ENCODE measurements at regions not wholly inside any gene's neighbourhood (a gene's known extent, or its start where the extent isn't known, plus 50 kb on each side); places are given as distances from the start of the nearest gene placed in this dataset.

- H3K4me2 ChIP-seq (ENCODE audit: control insufficient read depth, extremely low read depth, insufficient read depth, low read depth, low read length): no peak overlapping the region
- DNase-seq (ENCODE audit: low read depth, low spot score): no peak
- dilution Hi-C loops (cut with MboI; ENCODE audit: extremely low pct_ligation_motif_present, low sequenced_read_pairs): no loop called here
- H3K9me3 ChIP-seq (ENCODE audit: control insufficient read depth, low read depth, low read length): peaks cover 2% of the 10 kb centered on the region
- H3K27ac ChIP-seq (ENCODE audit: control insufficient read depth, insufficient read depth, low read length): no peak overlapping the region
- no peak overlapping the region for H2AFZ ChIP-seq (ENCODE audit: control insufficient read depth, low read length)
- H3K36me3 ChIP-seq (ENCODE audit: control insufficient read depth in 2 of 2, extremely low read depth in 1 of 2, insufficient read depth in 2 of 2, low read length in 2 of 2): no peaks in the 10 kb centered on the region
- no peak overlapping the region for H3K4me3 ChIP-seq (ENCODE audit: control insufficient read depth in 2 of 3, extremely low read depth in 1 of 3, insufficient read depth in 2 of 3, low read depth in 1 of 3, low read length in 3 of 3)
- TF ChIP-seq CTCF (optimal IDR thresholded peaks at IDR 0.05 in 1 of 3, IDR thresholded peaks at IDR 0.05 in 1 of 3, conservative IDR thresholded peaks at IDR 0.05 in 1 of 3; ENCODE audit: extremely low read depth in 1 of 3, insufficient read depth in 2 of 3, low read length in 3 of 3) (no peak), EZH2 (IDR thresholded peaks at IDR 0.05; ENCODE audit: low read length) (no peak)
- H3K9me1 ChIP-seq (ENCODE audit: control insufficient read depth, extremely low read depth, insufficient read depth, low read length): no peaks in the 10 kb centered on the region
- H3K9ac ChIP-seq (ENCODE audit: control insufficient read depth, extremely low read depth, insufficient read depth, low read length): no peak overlapping the region
- H3K79me2 ChIP-seq (ENCODE audit: control insufficient read depth, insufficient read depth, low read length): no peaks in the 10 kb centered on the region
- no peak for FAIRE-seq
- H4K20me1 ChIP-seq (ENCODE audit: control insufficient read depth, extremely low read depth, insufficient read depth, low read length): no peaks in the 10 kb centered on the region
- H3K4me1 ChIP-seq (ENCODE audit: control insufficient read depth, extremely low read depth, insufficient read depth, low read length): no peaks in the 10 kb centered on the region
- no peaks in the 10 kb centered on the region for H3K27me3 ChIP-seq (ENCODE audit: control insufficient read depth, extremely low read depth, insufficient read depth, low read length)
Measured at GRCh38 chr16:73364413-73364812, 316.5 kb upstream of the ZFHX3 start.

GRCh38 chr16:73361061-73361460 lies 313.1 kb upstream of the ZFHX3 start:
- Histone ChIP-seq H3K27me3 (ENCODE audit: control insufficient read depth, extremely low read depth, insufficient read depth, low read length) (no peaks in the 10 kb centered on the region), H3K9ac (ENCODE audit: control insufficient read depth, extremely low read depth, insufficient read depth, low read length) (no peak overlapping the region), H4K20me1 (ENCODE audit: control insufficient read depth, extremely low read depth, insufficient read depth, low read length) (no peaks in the 10 kb centered on the region), H3K79me2 (ENCODE audit: control insufficient read depth, insufficient read depth, low read length) (no peaks in the 10 kb centered on the region), H3K9me3 (ENCODE audit: control insufficient read depth, low read depth, low read length) (peaks cover 2% of the 10 kb centered on the region), H3K4me2 (ENCODE audit: control insufficient read depth, extremely low read depth, insufficient read depth, low read depth, low read length) (no peak overlapping the region), H3K4me1 (ENCODE audit: control insufficient read depth, extremely low read depth, insufficient read depth, low read length) (no peaks in the 10 kb centered on the region), H3K4me3 (ENCODE audit: control insufficient read depth in 2 of 3, extremely low read depth in 1 of 3, insufficient read depth in 2 of 3, low read depth in 1 of 3, low read length in 3 of 3) (no peak overlapping the region), H3K36me3 (ENCODE audit: control insufficient read depth in 2 of 2, extremely low read depth in 1 of 2, insufficient read depth in 2 of 2, low read length in 2 of 2) (no peaks in the 10 kb centered on the region), H3K27ac (ENCODE audit: control insufficient read depth, insufficient read depth, low read length) (no peak overlapping the region), H2AFZ (ENCODE audit: control insufficient read depth, low read length) (no peak overlapping the region), H3K9me1 (ENCODE audit: control insufficient read depth, extremely low read depth, insufficient read depth, low read length) (no peaks in the 10 kb centered on the region)
- FAIRE-seq: no peak
- TF ChIP-seq CTCF (optimal IDR thresholded peaks at IDR 0.05 in 1 of 3, IDR thresholded peaks at IDR 0.05 in 1 of 3, conservative IDR thresholded peaks at IDR 0.05 in 1 of 3; ENCODE audit: extremely low read depth in 1 of 3, insufficient read depth in 2 of 3, low read length in 3 of 3) (no peak), EZH2 (IDR thresholded peaks at IDR 0.05; ENCODE audit: low read length) (no peak)
- dilution Hi-C loops (cut with MboI; ENCODE audit: extremely low pct_ligation_motif_present, low sequenced_read_pairs): no loop called here
- no peak for DNase-seq (ENCODE audit: low read depth, low spot score)

Measured in keratinocyte (primary cell).